ENCODE measurements at regions not wholly inside any gene's neighbourhood (a gene's known extent, or its start where the extent isn't known, plus 50 kb on each side); places are given as distances from the start of the nearest gene placed in this dataset.

DNA sequence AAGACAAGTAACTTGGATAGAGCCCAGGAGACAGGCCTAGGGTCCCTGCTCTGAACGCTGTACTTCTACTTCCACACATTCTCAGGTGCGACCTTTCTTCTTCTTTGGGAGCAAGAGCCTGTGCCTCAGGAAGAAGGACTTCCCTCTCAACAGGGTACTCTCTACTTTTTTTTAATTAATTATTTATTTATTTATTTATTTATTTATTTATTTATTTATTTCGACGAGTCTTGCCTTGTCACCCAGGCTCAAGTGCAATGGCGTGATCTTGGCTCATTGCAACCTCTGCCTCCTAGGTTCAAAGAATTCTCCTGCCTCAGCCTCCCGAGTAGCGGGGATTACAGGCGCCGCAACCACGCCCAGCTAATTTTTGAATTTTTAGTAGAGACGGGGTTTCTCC lies 361.6 kb downstream of the FAM72C start:
- no peak for TF ChIP-seq EP300 (IDR thresholded peaks at IDR 0.05; ENCODE audit: low read depth)
- TF ChIP-seq, protein P1, sequence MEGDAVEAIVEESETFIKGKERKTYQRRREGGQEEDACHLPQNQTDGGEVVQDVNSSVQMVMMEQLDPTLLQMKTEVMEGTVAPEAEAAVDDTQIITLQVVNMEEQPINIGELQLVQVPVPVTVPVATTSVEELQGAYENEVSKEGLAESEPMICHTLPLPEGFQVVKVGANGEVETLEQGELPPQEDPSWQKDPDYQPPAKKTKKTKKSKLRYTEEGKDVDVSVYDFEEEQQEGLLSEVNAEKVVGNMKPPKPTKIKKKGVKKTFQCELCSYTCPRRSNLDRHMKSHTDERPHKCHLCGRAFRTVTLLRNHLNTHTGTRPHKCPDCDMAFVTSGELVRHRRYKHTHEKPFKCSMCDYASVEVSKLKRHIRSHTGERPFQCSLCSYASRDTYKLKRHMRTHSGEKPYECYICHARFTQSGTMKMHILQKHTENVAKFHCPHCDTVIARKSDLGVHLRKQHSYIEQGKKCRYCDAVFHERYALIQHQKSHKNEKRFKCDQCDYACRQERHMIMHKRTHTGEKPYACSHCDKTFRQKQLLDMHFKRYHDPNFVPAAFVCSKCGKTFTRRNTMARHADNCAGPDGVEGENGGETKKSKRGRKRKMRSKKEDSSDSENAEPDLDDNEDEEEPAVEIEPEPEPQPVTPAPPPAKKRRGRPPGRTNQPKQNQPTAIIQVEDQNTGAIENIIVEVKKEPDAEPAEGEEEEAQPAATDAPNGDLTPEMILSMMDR (IDR thresholded peaks at IDR 0.05), result no peak
- no peak for TF ChIP-seq POLR2A (IDR thresholded peaks at IDR 0.05)

All from transverse colon (tissue), 3 donors.